ENCODE measurements at regions not wholly inside any gene's neighbourhood (a gene's known extent, or its start where the extent isn't known, plus 50 kb on each side); places are given as distances from the start of the nearest gene placed in this dataset.

DNA sequence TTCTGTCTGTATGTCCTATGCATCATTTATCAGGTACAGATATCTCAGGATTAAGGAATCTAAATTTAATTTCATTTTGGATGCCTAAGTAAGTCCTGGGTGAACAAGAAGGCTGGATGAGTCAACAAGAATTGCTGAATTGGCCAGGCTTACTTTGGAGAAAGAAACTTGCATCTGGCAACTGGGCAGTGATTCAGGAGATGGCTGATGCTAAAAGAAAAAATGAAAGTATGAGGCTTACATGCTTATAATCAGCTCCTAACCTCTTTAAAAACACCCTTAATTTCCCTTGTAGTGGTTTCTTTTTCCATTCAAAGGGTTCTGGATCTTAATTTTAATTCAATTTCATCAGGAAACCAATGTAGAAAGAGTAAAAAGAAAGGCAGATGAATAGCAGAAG, 228.8 kb upstream of the PEX5L start:
- TF ChIP-seq POLR2AphosphoS5 (IDR thresholded peaks at IDR 0.05) (no peak), POLR2A (IDR thresholded peaks at IDR 0.05) (no peak), EP300 (IDR thresholded peaks at IDR 0.05) (no peak)
- no peak overlapping the region for H3K4me3 ChIP-seq
- H3K9me3 ChIP-seq, result peaks cover 10% of the 10 kb centered on the region
- H3K27ac ChIP-seq, result no peak overlapping the region
- H3K27me3 ChIP-seq, result no peaks in the 10 kb centered on the region
- H3K4me1 ChIP-seq, result no peaks in the 10 kb centered on the region
- no peaks in the 10 kb centered on the region for H3K36me3 ChIP-seq
- DNase-seq (ENCODE audit: low spot score in 2 of 2), result no peak

DNA sequence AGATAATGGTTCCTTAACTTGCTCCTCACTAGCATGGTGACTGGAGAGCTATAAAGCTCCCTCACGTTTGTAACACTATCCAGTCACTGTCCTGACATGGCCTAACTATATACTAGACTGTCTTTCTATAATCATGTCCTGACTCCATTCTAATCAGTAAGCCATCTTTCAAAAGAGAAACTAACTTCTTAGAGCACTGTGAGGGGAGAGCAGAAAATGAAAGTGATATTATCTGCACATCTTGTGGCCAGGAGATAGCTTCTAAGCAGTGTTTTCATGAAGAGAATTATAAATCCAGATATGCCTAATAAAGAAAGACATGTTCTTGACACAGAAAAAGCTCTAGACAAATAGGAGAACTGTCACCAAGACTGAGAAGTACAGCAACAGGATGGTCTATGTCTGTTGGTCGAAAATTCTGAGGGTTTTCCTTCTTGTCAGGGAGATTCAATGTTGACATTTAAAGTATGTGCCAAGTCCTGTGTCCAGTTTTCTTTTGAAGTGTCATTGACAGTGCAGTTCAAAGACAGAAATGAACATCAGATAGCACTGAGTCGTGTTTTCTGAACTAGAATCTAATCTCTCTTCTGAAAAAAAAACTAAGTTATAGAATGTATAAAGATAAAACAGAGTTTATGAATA, 230.6 kb upstream of the PEX5L start:
- DNase-seq (ENCODE audit: low spot score in 2 of 2), result no peak
- TF ChIP-seq POLR2AphosphoS5 (IDR thresholded peaks at IDR 0.05), result no peak
- TF ChIP-seq, protein P1, sequence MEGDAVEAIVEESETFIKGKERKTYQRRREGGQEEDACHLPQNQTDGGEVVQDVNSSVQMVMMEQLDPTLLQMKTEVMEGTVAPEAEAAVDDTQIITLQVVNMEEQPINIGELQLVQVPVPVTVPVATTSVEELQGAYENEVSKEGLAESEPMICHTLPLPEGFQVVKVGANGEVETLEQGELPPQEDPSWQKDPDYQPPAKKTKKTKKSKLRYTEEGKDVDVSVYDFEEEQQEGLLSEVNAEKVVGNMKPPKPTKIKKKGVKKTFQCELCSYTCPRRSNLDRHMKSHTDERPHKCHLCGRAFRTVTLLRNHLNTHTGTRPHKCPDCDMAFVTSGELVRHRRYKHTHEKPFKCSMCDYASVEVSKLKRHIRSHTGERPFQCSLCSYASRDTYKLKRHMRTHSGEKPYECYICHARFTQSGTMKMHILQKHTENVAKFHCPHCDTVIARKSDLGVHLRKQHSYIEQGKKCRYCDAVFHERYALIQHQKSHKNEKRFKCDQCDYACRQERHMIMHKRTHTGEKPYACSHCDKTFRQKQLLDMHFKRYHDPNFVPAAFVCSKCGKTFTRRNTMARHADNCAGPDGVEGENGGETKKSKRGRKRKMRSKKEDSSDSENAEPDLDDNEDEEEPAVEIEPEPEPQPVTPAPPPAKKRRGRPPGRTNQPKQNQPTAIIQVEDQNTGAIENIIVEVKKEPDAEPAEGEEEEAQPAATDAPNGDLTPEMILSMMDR (IDR thresholded peaks at IDR 0.05), result no peak
- no peak for TF ChIP-seq EP300 (IDR thresholded peaks at IDR 0.05)
- no peak for TF ChIP-seq POLR2A (IDR thresholded peaks at IDR 0.05)
- no peaks in the 10 kb centered on the region for H3K9me3 ChIP-seq
- 42% methylated on average over 3 of the region's 3 CpGs for WGBS
- H3K36me3 ChIP-seq, result no peaks in the 10 kb centered on the region
- H3K27ac ChIP-seq, result no peak overlapping the region
- H3K4me1 ChIP-seq, result no peaks in the 10 kb centered on the region
- no peaks in the 10 kb centered on the region for H3K27me3 ChIP-seq
- H3K4me3 ChIP-seq, result no peak overlapping the region

DNA sequence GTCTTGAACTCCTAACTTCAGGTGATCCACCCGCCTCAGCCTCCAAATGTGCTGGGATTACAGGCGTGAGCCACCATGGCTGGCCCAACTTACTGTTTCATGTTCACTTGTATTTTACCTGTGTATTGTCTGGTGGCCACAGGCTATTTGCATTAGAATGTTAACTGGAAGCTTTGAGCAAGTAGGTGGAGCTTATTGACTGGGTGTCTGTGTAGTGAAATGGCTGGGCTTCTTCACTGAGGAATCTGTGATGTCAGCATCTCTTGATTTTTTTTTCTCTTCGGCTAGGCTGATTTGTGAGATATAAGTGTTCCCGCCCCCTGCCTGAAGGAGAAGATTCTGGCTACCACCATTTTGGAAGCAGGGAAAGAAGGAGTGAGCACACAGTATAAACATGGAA, 237.8 kb upstream of the PEX5L start:
- DNase-seq (ENCODE audit: low spot score in 2 of 2), result no peak
- no peaks in the 10 kb centered on the region for H3K9me3 ChIP-seq
- no peak for TF ChIP-seq POLR2A (IDR thresholded peaks at IDR 0.05)
- TF ChIP-seq, protein P1 (IDR thresholded peaks at IDR 0.05), result no peak
- no peak for TF ChIP-seq POLR2AphosphoS5 (IDR thresholded peaks at IDR 0.05)
- TF ChIP-seq EP300 (IDR thresholded peaks at IDR 0.05), result no peak
- 83% methylated on average over 4 of the region's 4 CpGs for WGBS
- no peak overlapping the region for H3K4me3 ChIP-seq
- no peaks in the 10 kb centered on the region for H3K27me3 ChIP-seq
- H3K36me3 ChIP-seq, result no peaks in the 10 kb centered on the region
- H3K4me1 ChIP-seq, result no peaks in the 10 kb centered on the region
- H3K27ac ChIP-seq, result no peak overlapping the region

DNA sequence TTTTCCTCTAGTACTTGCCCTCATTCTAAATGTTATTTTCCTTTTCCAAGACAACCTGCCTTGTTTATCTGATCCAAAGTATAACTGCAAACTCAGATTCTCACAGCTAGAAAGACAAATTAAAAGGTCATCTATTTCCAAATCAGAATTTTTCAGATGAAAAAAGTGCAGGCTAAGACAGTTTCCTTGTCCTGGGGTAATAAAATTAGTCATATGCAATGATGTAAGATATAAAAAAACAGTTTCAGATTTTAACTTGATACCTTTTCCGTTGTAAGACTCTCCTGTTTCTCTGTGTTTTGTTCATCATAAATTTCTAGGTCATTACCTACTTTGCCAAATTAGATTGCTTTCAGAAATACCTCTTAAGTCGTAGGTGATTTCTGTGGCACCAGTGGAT, 238.4 kb upstream of the PEX5L start:
- TF ChIP-seq, protein P1 (IDR thresholded peaks at IDR 0.05), result no peak
- no peak for TF ChIP-seq POLR2A (IDR thresholded peaks at IDR 0.05)
- no peak for TF ChIP-seq EP300 (IDR thresholded peaks at IDR 0.05)
- no peak for TF ChIP-seq POLR2AphosphoS5 (IDR thresholded peaks at IDR 0.05)
- no peak for DNase-seq (ENCODE audit: low spot score in 2 of 2)
- Histone ChIP-seq H3K4me1 (no peaks in the 10 kb centered on the region), H3K4me3 (no peak overlapping the region), H3K27ac (peak overlapping the region; percentile 8), H3K9me3 (no peaks in the 10 kb centered on the region), H3K36me3 (no peaks in the 10 kb centered on the region), H3K27me3 (no peaks in the 10 kb centered on the region)
- 57% methylated on average over 2 of the region's 2 CpGs for WGBS

DNA sequence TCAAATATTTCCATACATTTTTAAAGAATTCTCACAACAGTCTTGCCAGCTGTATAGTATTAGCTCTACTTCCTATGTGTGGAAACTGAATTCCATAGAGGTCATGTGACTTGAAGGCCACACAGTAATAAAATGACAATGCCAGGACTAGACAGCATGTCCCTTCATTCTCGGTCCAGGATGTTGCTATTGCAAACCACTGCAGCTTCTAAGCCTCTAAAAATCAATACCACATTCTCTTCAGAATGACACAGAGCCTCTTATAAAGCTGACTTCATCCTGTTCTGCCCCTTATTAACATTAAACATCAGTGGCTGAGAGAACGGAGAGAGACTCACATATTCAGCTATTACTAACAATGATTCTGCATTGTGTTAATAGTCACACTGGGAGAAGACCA, 240.3 kb upstream of the PEX5L start:
- no peaks in the 10 kb centered on the region for H3K9me3 ChIP-seq
- H3K4me3 ChIP-seq, result no peak overlapping the region
- no peak for DNase-seq (ENCODE audit: low spot score in 2 of 2)
- H3K27ac ChIP-seq, result no peak overlapping the region
- no peaks in the 10 kb centered on the region for H3K4me1 ChIP-seq
- WGBS, result 49% methylated on average over 2 of the region's 2 CpGs
- no peaks in the 10 kb centered on the region for H3K27me3 ChIP-seq
- TF ChIP-seq POLR2AphosphoS5 (IDR thresholded peaks at IDR 0.05) (no peak), EP300 (IDR thresholded peaks at IDR 0.05) (no peak), POLR2A (IDR thresholded peaks at IDR 0.05) (no peak)
- TF ChIP-seq, protein P1 (IDR thresholded peaks at IDR 0.05), result no peak
- no peaks in the 10 kb centered on the region for H3K36me3 ChIP-seq

All from suprapubic skin (tissue), 4 donors.